MM.1S (cell line): ENCODE measurements at regions not wholly inside any gene's neighbourhood (a gene's known extent, or its start where the extent isn't known, plus 50 kb on each side); places are given as distances from the start of the nearest gene placed in this dataset.

Experiments
- DNase-seq: peaks from one replicate; pipeline ENCODE4 v3.0.0-alpha.2; 2015
- H2AFZ ChIP-seq: fragments of 300-600 bp; sonication (generic); 2 replicates; pipeline ENCODE4 v1.6.0; 2016; ENCODE audit warnings: antibody characterized with exemption, low read length
- H3F3A ChIP-seq: fragments of 300-600 bp; sonication (generic); 2 replicates; pipeline ENCODE4 v1.6.1; 2016; ENCODE audit warnings: mild to moderate bottlenecking, antibody characterized with exemption, low read length, moderate library complexity, mixed read lengths; ENCODE audit not compliant: insufficient read depth
- H3K27ac ChIP-seq: fragments of 300-600 bp; sonication (generic); 2 replicates; pipeline ENCODE4 v1.5.1; 2016; ENCODE audit warnings: mild to moderate bottlenecking, low read length
- H3K27me3 ChIP-seq: fragments of 300-600 bp; sonication (generic); replicated peaks from 2 replicates; pipeline ENCODE4 v1.6.0; 2016; ENCODE audit warnings: low read length; ENCODE audit not compliant: insufficient read depth
- H3K36me3 ChIP-seq: fragments of 300-600 bp; sonication (generic); replicated peaks from 2 replicates; pipeline ENCODE4 v1.6.1; 2016; ENCODE audit warnings: mild to moderate bottlenecking, low read length, mixed read lengths; ENCODE audit not compliant: insufficient read depth
- H3K4me1 ChIP-seq: fragments of 300-600 bp; sonication (generic); 2 replicates; pipeline ENCODE4 v1.6.1; 2016; ENCODE audit warnings: low read length, mixed read lengths
- H3K4me2 ChIP-seq: fragments of 300-600 bp; sonication (generic); 2 replicates; pipeline ENCODE4 v1.6.0; 2016; ENCODE audit warnings: low read depth, low read length
- H3K4me3 ChIP-seq: fragments of 300-600 bp; sonication (generic); 2 replicates; pipeline ENCODE4 v1.5.1; 2016; ENCODE audit warnings: low read length, mixed read lengths
- H3K79me2 ChIP-seq: fragments of 300-600 bp; sonication (generic); 2 replicates; pipeline ENCODE4 v1.6.1; 2016; ENCODE audit warnings: mixed run types, low read length, mixed read lengths
- H3K9ac ChIP-seq: fragments of 300-600 bp; sonication (generic); 2 replicates; pipeline ENCODE4 v1.6.1; 2016; ENCODE audit warnings: low read length, mixed read lengths
- H3K9me2 ChIP-seq: fragments of 300-600 bp; sonication (generic); replicated peaks from 2 replicates; pipeline ENCODE4 v1.6.1; 2016; ENCODE audit warnings: mild to moderate bottlenecking, low read length, mixed read lengths; ENCODE audit not compliant: insufficient read depth
- H3K9me3 ChIP-seq: fragments of 300-600 bp; sonication (generic); replicated peaks from 2 replicates; pipeline ENCODE4 v1.6.1; 2016; ENCODE audit warnings: mild to moderate bottlenecking, low read length, mixed read lengths; ENCODE audit not compliant: insufficient read depth
- H4K20me1 ChIP-seq: fragments of 300-600 bp; sonication (generic); 2 replicates; pipeline ENCODE4 v1.6.1; 2016; ENCODE audit warnings: mild to moderate bottlenecking, low read length, moderate library complexity, mixed read lengths; ENCODE audit not compliant: insufficient read depth
- CTCF ChIP-seq: fragments of 300-600 bp; sonication (generic); IDR thresholded peaks from 2 replicates; pipeline ENCODE4 v1.5.1; 2016; ENCODE audit warnings: antibody characterized with exemption, low read length, mixed read lengths
- EZH2 ChIP-seq: fragments of 300-600 bp; sonication (generic); optimal IDR thresholded peaks from 2 replicates; pipeline ENCODE3; 2017; ENCODE audit warnings: low read depth, mild to moderate bottlenecking, antibody characterized with exemption, low read length, mixed read lengths
- EZH2phosphoT487 ChIP-seq: fragments of 300-600 bp; sonication (generic); IDR thresholded peaks from 2 replicates; pipeline ENCODE4 v1.6.1; 2018; ENCODE audit warnings: antibody characterized with exemption, low read length

- no peaks in the 10 kb centered on the region for H3K9me2 ChIP-seq
- H3K27me3 ChIP-seq = no peaks in the 10 kb centered on the region
- H2AFZ ChIP-seq = no peak overlapping the region
- H3K27ac ChIP-seq = 0 out of 2 replicates have a peak overlapping the region, but pooled peaks have one; percentile 1
- no peaks in the 10 kb centered on the region for H3K79me2 ChIP-seq
- no peak overlapping the region for H3K9ac ChIP-seq
- DNase-seq = no peak
- H3K4me1 ChIP-seq = peaks cover 41% of the 10 kb centered on the region
- no peaks in the 10 kb centered on the region for H3K36me3 ChIP-seq
- H3K9me3 ChIP-seq = no peaks in the 10 kb centered on the region
- TF ChIP-seq EZH2 (no peak), CTCF (no peak), EZH2phosphoT487 (no peak)
- no peaks in the 10 kb centered on the region for H4K20me1 ChIP-seq
- peaks cover 15% of the 10 kb centered on the region; the same call in 1 of the 2 replicates for H3F3A ChIP-seq
- no peak overlapping the region for H3K4me2 ChIP-seq
- H3K4me3 ChIP-seq = no peak overlapping the region
Observed at GRCh38 chr21:31573217-31573616, 86.3 kb upstream of the SOD1 start.

- TF ChIP-seq EZH2phosphoT487 (no peak), CTCF (no peak), EZH2 (no peak)
- Histone ChIP-seq H3K36me3 (no peaks in the 10 kb centered on the region), H3K4me2 (peak overlapping the region; percentile 38), H3K9me3 (no peaks in the 10 kb centered on the region), H3F3A (peaks cover 15% of the 10 kb centered on the region; the same call in 1 of the 2 replicates), H3K9me2 (no peaks in the 10 kb centered on the region), H3K4me1 (peaks cover 31% of the 10 kb centered on the region), H3K27ac (peak overlapping the region; percentile 57; the same call in 1 of the 2 replicates), H4K20me1 (no peaks in the 10 kb centered on the region), H3K79me2 (no peaks in the 10 kb centered on the region), H3K27me3 (no peaks in the 10 kb centered on the region), H2AFZ (peak overlapping the region; percentile 9; the same call in 1 of the 2 replicates), H3K9ac (no peak overlapping the region; the same call in 1 of the 2 replicates), H3K4me3 (no peak overlapping the region)
- DNase-seq = peak; percentile 87
Observed at GRCh38 chr21:31571879-31572278, 87.6 kb upstream of the SOD1 start.

- H3K9me2 ChIP-seq = no peaks in the 10 kb centered on the region
- no peaks in the 10 kb centered on the region for H3K79me2 ChIP-seq
- peaks cover 28% of the 10 kb centered on the region for H3K4me1 ChIP-seq
- H4K20me1 ChIP-seq = no peaks in the 10 kb centered on the region
- H3K4me2 ChIP-seq = peak overlapping the region; percentile 1; the same call in 1 of the 2 replicates
- no peaks in the 10 kb centered on the region for H3K36me3 ChIP-seq
- H3K4me3 ChIP-seq = no peak overlapping the region
- DNase-seq = no peak
- H3K27ac ChIP-seq = peak overlapping the region; percentile 57; the same call in 1 of the 2 replicates
- no peak overlapping the region for H2AFZ ChIP-seq
- H3F3A ChIP-seq = peaks cover 15% of the 10 kb centered on the region; the same call in 1 of the 2 replicates
- H3K27me3 ChIP-seq = no peaks in the 10 kb centered on the region
- no peaks in the 10 kb centered on the region for H3K9me3 ChIP-seq
- no peak overlapping the region for H3K9ac ChIP-seq
- TF ChIP-seq EZH2phosphoT487 (no peak), EZH2 (no peak), CTCF (no peak)
Observed at GRCh38 chr21:31570824-31571566, 88.5 kb upstream of the SOD1 start.
